ENCODE measurements at regions not wholly inside any gene's neighbourhood (a gene's known extent, or its start where the extent isn't known, plus 50 kb on each side); places are given as distances from the start of the nearest gene placed in this dataset.

DNA sequence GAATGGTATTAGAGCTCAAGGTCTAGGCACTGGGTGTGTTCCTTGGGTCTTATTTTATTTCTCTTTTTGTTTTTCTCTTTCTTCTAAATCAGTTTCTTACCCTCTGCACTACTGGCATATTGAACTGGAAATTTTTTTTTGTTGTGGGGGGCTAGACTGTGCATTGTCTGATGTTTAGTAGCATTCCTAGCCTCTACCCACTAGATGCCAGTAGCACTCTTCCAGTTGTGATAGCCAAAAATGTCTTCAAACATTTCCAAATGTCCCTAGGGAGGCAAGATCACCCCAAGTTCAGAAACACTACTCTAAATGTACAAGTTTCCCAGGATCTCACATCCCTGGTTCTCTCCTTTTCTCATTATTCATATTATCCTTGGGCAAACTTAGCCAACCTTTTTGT lies 69.8 kb upstream of the AMOT start:
- Histone ChIP-seq H3K4me1 (ENCODE audit: low read depth, poor library complexity, severe bottlenecking) (no peaks in the 10 kb centered on the region), H3K36me3 (ENCODE audit: insufficient read depth) (no peaks in the 10 kb centered on the region), H4K20me1 (ENCODE audit: insufficient read depth) (no peaks in the 10 kb centered on the region), H3K79me2 (ENCODE audit: insufficient read depth, low read depth) (no peaks in the 10 kb centered on the region), H3K4me3 (IDR thresholded peaks at IDR 0.05; ENCODE audit: insufficient read depth, low read depth, low read length) (no peak overlapping the region), H3K27me3 (ENCODE audit: insufficient read depth, low read depth) (no peaks in the 10 kb centered on the region), H3K9ac (no peak overlapping the region), H3K27ac (no peak overlapping the region), H3K4me2 (no peak overlapping the region), H2AFZ (ENCODE audit: low read depth) (no peak overlapping the region)
- TF ChIP-seq, protein P1, sequence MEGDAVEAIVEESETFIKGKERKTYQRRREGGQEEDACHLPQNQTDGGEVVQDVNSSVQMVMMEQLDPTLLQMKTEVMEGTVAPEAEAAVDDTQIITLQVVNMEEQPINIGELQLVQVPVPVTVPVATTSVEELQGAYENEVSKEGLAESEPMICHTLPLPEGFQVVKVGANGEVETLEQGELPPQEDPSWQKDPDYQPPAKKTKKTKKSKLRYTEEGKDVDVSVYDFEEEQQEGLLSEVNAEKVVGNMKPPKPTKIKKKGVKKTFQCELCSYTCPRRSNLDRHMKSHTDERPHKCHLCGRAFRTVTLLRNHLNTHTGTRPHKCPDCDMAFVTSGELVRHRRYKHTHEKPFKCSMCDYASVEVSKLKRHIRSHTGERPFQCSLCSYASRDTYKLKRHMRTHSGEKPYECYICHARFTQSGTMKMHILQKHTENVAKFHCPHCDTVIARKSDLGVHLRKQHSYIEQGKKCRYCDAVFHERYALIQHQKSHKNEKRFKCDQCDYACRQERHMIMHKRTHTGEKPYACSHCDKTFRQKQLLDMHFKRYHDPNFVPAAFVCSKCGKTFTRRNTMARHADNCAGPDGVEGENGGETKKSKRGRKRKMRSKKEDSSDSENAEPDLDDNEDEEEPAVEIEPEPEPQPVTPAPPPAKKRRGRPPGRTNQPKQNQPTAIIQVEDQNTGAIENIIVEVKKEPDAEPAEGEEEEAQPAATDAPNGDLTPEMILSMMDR (conservative IDR thresholded peaks at IDR 0.05; ENCODE audit: low read depth, low read length), result no peak

DNA sequence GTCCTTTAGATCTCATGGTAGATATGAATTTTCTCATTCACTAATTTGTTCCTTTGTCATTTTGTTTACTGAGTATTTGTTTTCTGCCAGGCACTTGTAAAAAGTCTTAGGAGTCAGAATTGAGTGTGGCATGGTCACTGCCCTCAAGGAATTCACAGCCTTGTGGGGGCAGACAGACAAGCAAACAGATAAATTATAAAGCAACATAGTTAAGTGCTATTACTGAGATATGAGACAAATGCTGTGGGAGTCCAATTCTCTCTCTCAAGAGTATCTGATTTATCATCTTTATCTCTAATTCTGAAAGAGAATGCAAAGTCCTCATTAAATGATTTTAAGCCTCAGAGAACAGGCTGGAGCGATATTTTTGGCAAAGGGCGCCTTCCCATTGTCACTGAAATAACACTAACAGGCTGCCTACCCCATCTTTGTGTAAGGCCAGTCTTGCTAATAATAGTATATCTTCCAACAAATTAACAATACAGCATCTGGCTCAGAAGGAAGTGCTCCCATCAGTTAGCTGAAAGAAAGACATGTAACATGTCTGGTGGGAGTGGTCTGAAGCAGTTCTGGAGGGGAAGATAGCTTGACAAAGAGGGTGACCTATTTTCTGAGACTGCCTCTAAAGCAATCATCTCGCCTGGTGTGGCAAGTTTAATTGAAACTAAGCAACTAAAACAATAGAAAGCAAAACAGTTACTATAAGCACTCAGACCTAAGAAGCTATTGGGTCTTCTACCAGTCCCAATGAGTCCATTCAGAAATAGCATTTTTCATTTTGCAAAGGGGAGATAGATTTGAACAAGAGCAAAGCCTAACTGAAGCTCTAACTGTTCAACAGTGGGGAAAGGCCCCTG lies 61.5 kb upstream of the AMOT start:
- no peaks in the 10 kb centered on the region for H3K79me2 ChIP-seq (ENCODE audit: insufficient read depth, low read depth)
- H3K27me3 ChIP-seq (ENCODE audit: insufficient read depth, low read depth), result no peaks in the 10 kb centered on the region
- no peak overlapping the region for H3K27ac ChIP-seq
- no peak overlapping the region for H3K4me3 ChIP-seq (IDR thresholded peaks at IDR 0.05; ENCODE audit: insufficient read depth, low read depth, low read length)
- H4K20me1 ChIP-seq (ENCODE audit: insufficient read depth), result no peaks in the 10 kb centered on the region
- no peaks in the 10 kb centered on the region for H3K36me3 ChIP-seq (ENCODE audit: insufficient read depth)
- no peak overlapping the region for H3K9ac ChIP-seq
- TF ChIP-seq, protein P1 (conservative IDR thresholded peaks at IDR 0.05; ENCODE audit: low read depth, low read length), result no peak
- no peak overlapping the region for H2AFZ ChIP-seq (ENCODE audit: low read depth)
- no peak overlapping the region for H3K4me2 ChIP-seq
- H3K4me1 ChIP-seq (ENCODE audit: low read depth, poor library complexity, severe bottlenecking), result no peaks in the 10 kb centered on the region

DNA sequence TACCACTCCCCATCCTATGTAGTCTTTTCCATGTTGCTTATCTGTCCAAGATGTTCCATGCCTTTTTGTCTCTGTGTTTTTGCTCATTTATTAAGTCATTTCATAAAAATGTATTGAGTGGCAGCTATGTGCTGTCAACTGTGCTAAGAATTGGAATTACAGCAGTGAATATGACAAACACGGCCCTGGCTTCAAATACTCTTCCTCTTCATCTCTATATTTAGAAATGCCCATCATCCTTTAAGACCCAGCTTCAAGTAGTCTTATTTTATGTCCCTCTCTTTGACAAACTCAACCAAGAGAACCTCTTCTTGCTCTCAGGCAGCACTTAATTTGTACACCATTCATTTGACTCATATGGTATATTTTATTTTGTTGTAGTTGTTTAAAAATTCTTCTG lies 55.4 kb upstream of the AMOT start:
- H3K27me3 ChIP-seq (ENCODE audit: insufficient read depth, low read depth), result no peaks in the 10 kb centered on the region
- no peak overlapping the region for H3K27ac ChIP-seq
- no peak overlapping the region for H3K9ac ChIP-seq
- H4K20me1 ChIP-seq (ENCODE audit: insufficient read depth), result no peaks in the 10 kb centered on the region
- no peak overlapping the region for H2AFZ ChIP-seq (ENCODE audit: low read depth)
- no peaks in the 10 kb centered on the region for H3K4me1 ChIP-seq (ENCODE audit: low read depth, poor library complexity, severe bottlenecking)
- H3K4me2 ChIP-seq, result no peak overlapping the region
- TF ChIP-seq, protein P1 (conservative IDR thresholded peaks at IDR 0.05; ENCODE audit: low read depth, low read length), result no peak
- H3K36me3 ChIP-seq (ENCODE audit: insufficient read depth), result no peaks in the 10 kb centered on the region
- no peaks in the 10 kb centered on the region for H3K79me2 ChIP-seq (ENCODE audit: insufficient read depth, low read depth)
- no peak overlapping the region for H3K4me3 ChIP-seq (IDR thresholded peaks at IDR 0.05; ENCODE audit: insufficient read depth, low read depth, low read length)
